ENCODE measurements at regions not wholly inside any gene's neighbourhood (a gene's known extent, or its start where the extent isn't known, plus 50 kb on each side); places are given as distances from the start of the nearest gene placed in this dataset.

GRCh38 chr11:86186386-86186785, 58.2 kb upstream of the EED start:
- 70 to 90% (median 74%) methylated on average over 4 of the region's 4 CpGs for WGBS, 5 donors
- no peak for TF ChIP-seq CTCF (IDR thresholded peaks at IDR 0.05 in 8 of 11, conservative IDR thresholded peaks at IDR 0.05 in 3 of 11)
- no peak for TF ChIP-seq POLR2A (IDR thresholded peaks at IDR 0.05)
- no peak for TF ChIP-seq POLR2AphosphoS5 (IDR thresholded peaks at IDR 0.05)
- Histone ChIP-seq H3K27me3 (replicated peaks in 1 of 7) (no peaks in the 10 kb centered on the region), H3K4me1 (peaks cover 0 to 29% (median 8%) of the 10 kb centered on the region in 6 donors), H3K4me3 (no peak overlapping the region), H3K36me3 (no peaks in the 10 kb centered on the region), H3K9me3 (no peaks in the 10 kb centered on the region), H3K27ac (peak overlapping the region in 3 of 8 donors; percentile 14 to 47 (median 28))
- DNase-seq = no peak
- intact Hi-C loops (cut with DNase I; ENCODE audit: low total_unique reads) = no loop called here

- Histone ChIP-seq H3K36me3 (no peaks in the 10 kb centered on the region), H3K4me3 (no peak overlapping the region), H3K4me1 (peaks cover 0 to 36% (median 13%) of the 10 kb centered on the region in 6 donors), H3K27ac (peak overlapping the region in 3 of 8 donors; percentile 10 to 60 (median 47)), H3K27me3 (replicated peaks in 1 of 7) (no peaks in the 10 kb centered on the region), H3K9me3 (no peaks in the 10 kb centered on the region)
- 77 to 90% (median 78%) methylated on average over 2 of the region's 2 CpGs for WGBS, 5 donors
- TF ChIP-seq POLR2A (IDR thresholded peaks at IDR 0.05) = no peak
- no peak for TF ChIP-seq POLR2AphosphoS5 (IDR thresholded peaks at IDR 0.05)
- no peak for TF ChIP-seq CTCF (IDR thresholded peaks at IDR 0.05 in 8 of 11, conservative IDR thresholded peaks at IDR 0.05 in 3 of 11)
- intact Hi-C loops (cut with DNase I; ENCODE audit: low total_unique reads) = no loop called here
- DNase-seq = no peak
Measured at GRCh38 chr11:86185381-86185750, 59.2 kb upstream of the EED start.

GRCh38 chr11:86184728-86185380, 59.7 kb upstream of the EED start:
- intact Hi-C loops (cut with DNase I; ENCODE audit: low total_unique reads) = no loop called here
- DNase-seq = no peak
- Histone ChIP-seq H3K36me3 (no peaks in the 10 kb centered on the region), H3K4me1 (peaks cover 0 to 41% (median 15%) of the 10 kb centered on the region in 6 donors), H3K9me3 (no peaks in the 10 kb centered on the region), H3K4me3 (no peak overlapping the region), H3K27me3 (replicated peaks in 1 of 7) (no peaks in the 10 kb centered on the region), H3K27ac (peak overlapping the region in 3 of 8 donors; percentile 18 to 60 (median 37))
- 83 to 87% (median 87%) methylated on average over 5 of the region's 5 CpGs for WGBS, 5 donors
- TF ChIP-seq POLR2A (IDR thresholded peaks at IDR 0.05) (no peak), POLR2AphosphoS5 (IDR thresholded peaks at IDR 0.05) (no peak), CTCF (IDR thresholded peaks at IDR 0.05 in 8 of 11, conservative IDR thresholded peaks at IDR 0.05 in 3 of 11) (no peak)

GRCh38 chr11:86183694-86184093, 60.9 kb upstream of the EED start:
- no peak for DNase-seq
- Histone ChIP-seq H3K27me3 (replicated peaks in 1 of 7) (no peaks in the 10 kb centered on the region), H3K4me1 (peaks cover 0 to 53% (median 17%) of the 10 kb centered on the region in 6 donors), H3K36me3 (no peaks in the 10 kb centered on the region), H3K27ac (peak overlapping the region in 2 of 8 donors; percentile 21 to 60), H3K9me3 (no peaks in the 10 kb centered on the region), H3K4me3 (no peak overlapping the region)
- WGBS, 5 donors = 64 to 80% (median 75%) methylated on average over 2 of the region's 2 CpGs
- no peak for TF ChIP-seq CTCF (IDR thresholded peaks at IDR 0.05 in 8 of 11, conservative IDR thresholded peaks at IDR 0.05 in 3 of 11)
- no peak for TF ChIP-seq POLR2A (IDR thresholded peaks at IDR 0.05)
- no peak for TF ChIP-seq POLR2AphosphoS5 (IDR thresholded peaks at IDR 0.05)
- intact Hi-C loops (cut with DNase I; ENCODE audit: low total_unique reads) = no loop called here

Data from spleen (tissue), 11 donors.